HG03460 (cell line): ENCODE measurements at regions not wholly inside any gene's neighbourhood (a gene's known extent, or its start where the extent isn't known, plus 50 kb on each side); places are given as distances from the start of the nearest gene placed in this dataset.

Source experiments
- ATAC-seq: cut with Tn5 transposase; IDR thresholded peaks from one replicate; pipeline ENCODE4 v1.9.1; 2021; ENCODE audit not compliant: unreplicated experiment

DNA sequence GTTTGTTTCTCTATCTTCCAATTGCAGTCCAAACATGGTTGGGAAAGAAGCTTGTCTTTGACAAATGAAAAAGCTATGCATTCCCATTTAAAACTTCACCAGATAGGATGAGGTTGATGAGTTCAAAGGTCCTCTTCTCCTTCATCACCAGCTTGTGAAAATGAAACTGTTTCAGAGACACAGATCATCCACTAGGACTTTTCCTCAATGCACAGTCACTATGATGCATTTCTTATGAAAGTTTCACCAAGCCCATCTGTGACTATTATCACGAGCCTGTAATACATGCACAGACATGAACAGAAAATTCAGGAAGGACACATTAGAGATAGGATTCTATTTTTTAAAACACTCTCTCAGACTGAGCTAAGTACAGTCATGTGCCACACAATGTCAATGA is 644.4 kb downstream of the PLCL1 start:
- ATAC-seq = no peak

DNA sequence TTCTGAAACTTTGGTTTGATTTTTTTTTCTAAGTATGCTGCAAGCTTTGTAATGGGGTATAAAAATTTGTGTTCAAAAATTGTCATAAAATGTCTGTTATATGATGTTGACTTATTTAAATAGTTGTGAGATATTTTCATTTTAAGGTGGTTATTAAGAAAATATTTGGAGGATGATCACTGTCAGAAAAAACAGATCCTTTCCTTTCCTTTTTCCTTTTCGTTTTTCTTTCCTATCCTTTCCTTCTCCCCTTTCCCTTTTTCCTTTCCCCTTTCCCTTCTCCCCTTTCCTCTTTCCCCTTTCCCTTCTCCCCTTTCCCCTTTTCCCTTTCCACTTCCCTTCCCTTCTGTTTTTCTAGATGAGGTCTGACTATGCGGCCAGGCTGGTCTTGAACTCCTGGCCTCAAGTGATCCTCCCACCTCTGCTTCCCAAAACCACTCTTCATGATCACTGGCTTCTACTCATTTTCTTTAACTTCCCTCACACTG is 640.5 kb downstream of the PLCL1 start:
- ATAC-seq = no peak

DNA sequence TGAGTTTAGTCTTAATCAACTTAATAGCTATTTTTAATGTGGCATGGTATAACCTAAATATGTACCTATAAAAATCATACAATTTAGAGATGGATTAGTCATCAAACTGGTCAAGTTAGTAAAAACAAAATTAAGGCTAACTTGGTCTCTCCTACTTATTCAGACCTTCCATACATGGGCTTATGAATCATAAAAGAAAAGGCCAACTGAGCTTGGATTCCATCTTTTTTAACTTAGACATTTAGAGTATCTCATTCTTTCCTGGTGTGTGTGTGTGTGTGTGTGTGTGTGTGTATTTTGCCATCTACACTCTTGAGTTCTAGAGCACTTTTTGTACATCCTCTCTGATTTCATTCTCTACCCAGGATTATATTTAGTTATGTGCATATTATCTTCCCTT is 637.5 kb downstream of the PLCL1 start:
- ATAC-seq = no peak

DNA sequence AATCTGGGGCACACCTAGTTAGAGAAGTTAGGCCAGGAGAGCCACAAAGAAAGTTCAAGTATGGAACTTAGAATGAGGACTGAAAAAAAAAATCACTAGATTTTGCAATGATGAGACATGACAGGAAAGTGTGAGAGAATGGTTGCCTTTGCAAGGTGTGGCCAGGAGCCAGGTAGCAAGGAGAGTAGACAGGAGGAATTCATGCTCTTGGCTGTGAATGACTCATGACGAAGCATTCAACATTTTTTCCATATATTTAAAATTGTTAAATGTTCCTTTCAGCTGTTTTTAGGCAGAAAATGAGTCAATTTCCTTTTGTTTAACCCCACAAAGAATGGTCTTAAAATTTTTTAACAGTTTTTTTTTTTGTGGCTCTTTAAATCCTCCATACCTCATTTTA is 636.9 kb downstream of the PLCL1 start:
- ATAC-seq = no peak

DNA sequence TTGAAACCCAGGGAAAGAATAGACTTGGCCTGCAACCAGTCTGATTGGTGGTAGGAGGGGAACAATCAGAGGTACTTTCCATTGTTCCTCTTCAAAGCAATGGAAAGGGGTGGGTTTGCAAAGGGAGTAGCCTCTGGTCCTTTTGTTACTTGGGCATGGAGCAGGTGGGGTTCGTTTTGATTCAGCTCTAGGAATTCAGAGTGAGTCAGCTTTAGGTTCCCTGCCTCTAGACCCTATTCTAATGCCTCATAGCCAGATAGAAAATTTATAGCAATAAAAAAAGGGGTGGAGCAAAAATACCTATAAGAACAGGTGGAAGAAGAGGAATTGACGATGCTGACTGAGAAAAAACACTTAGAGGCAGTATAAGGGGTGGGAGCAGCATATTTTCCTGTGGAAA is 636.4 kb downstream of the PLCL1 start:
- no peak for ATAC-seq

DNA sequence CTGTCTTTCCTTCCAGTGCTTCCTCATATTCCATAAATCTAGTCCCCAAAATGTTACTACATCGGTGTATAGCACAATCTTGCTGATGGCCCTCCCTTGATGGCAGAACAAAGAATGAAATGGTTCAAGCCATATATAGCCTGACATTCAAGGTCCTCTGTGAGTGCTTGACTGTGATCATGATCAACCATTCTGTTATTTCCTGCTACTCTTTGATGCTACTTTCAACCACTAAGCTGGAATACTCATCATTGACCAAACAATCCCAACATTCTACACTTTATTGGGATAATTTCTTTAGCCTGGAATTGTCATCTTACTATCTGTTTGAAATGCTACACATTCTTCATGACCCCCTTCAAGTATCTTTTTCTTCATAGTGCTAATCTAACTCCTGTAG is 633.9 kb downstream of the PLCL1 start:
- ATAC-seq = no peak

DNA sequence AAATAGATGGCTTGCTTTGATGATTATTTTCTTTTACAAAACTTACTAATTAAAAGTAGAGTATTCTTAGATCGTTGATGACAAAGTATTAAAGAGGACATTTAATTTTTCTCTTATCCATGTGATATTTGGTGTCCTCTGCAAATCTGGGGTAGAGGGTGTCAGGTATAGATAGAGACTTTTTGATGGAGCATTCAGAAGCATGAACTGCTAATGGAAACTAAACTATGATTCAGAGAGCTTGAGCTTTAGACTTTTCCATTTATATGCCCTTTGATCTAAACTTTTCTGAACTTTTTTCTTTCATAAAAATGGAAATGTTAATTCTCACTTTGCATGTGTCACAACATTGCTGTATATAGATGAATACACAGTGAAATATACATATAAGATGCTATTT is 619.7 kb downstream of the PLCL1 start:
- ATAC-seq = no peak

DNA sequence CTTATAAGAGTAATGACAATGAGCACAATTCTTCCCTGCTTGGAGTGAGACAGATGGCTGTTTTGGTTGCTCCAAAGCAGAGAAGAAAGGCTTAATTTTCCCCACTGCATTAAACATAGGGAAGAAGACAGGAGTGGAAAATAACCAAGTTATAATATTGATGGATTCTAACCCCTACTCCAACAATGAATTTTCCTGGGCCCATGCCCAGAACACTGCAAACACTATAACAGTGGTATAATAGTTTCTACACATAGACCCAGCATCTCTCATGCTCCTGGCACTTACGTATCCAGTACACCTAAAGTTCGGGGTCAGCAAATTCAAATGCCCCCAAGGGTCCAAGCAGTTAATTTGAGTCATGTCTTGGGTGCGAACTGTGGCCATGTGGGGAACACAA is 613.4 kb downstream of the PLCL1 start:
- ATAC-seq = no peak

DNA sequence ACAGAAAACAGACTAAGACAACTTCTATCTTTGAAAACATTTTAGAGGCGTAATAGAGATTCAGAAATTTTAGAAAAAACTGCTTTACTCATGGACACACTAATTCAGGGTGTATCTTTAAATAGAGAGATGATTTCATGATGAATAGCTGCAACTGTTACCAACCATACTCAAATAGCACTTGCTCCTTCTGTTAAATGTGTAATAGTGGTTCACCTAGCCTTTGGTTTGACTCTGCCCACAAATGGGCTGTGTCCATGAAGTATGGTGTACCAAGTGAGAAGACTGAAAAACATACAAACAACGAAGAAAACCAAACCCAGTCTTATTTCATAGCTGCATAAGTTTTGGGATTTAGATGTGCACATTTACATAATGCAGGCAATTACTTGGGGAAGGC is 610.6 kb downstream of the PLCL1 start:
- no peak for ATAC-seq

DNA sequence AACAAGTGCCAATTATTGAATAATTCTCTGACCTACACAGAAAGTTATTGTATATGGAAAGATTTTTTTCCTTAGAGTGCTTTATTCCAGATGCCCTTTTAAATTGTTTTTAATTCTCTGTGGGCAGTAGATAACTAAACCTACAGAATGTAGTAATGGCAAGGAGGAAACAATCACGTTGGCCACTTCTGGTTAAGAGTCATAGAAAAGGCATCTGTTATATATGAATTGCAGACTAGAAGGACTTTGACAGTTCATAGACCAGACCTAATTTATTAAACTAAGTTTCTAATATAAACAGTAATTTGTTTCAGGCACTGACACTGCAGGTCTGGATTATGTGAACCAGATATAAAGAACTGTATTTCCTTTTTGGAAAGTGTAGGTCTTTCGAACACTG is 607.5 kb downstream of the PLCL1 start:
- no peak for ATAC-seq

DNA sequence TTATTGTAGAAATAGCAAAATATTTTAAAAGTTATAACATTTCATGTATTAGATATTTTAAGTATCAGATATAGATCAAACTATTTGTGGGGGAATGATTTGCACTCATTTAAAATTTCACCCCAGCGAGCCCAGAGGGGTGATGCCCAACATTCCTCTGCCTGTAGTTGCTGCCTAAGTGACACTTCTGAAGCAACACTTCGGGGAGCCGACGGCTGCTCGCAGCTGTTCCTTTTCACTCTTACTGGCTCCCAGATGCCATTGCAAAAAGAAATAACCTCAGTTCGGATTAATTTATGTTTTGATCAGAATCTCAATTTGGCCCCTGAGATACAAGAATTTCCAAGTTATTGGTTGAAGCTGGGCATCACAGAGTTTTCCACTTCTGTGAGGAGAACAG is 603.8 kb downstream of the PLCL1 start:
- ATAC-seq = no peak

DNA sequence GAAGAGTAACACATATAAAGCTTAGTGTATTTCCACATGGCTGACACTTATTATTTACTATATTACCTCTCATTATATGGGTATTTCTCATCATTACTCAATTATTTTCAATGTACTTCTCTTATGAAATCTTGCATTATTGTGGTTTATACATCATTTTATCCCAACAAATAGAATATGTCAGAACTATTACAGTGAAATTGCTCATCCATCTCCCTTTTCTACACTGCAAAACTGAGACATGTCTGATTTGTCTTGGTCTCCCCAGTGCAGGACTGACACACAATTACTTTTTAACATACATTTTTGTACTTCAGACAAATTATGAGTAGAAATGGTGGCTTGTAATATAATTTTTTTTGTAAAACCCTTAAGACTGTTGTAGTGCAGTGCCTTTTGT is 600.9 kb downstream of the PLCL1 start:
- no peak for ATAC-seq

DNA sequence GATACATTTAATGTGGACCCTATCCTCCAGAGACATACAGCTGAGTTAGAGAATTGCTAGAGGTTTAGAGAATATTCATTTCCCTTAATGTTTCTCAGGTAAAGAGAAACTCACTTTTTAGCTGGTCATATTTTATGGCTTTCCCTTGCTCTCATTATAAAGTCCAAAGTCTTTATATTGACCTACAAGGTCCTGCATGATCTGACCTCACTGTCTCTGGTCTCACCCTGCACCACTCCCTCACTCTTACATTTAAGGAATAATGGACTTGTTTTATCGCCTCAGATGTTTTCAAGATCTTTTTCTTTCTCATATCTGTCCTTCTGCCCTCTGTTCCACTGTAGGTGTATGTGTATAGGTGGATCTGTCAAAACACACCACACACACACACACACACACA is 597.3 kb downstream of the PLCL1 start:
- ATAC-seq = no peak

DNA sequence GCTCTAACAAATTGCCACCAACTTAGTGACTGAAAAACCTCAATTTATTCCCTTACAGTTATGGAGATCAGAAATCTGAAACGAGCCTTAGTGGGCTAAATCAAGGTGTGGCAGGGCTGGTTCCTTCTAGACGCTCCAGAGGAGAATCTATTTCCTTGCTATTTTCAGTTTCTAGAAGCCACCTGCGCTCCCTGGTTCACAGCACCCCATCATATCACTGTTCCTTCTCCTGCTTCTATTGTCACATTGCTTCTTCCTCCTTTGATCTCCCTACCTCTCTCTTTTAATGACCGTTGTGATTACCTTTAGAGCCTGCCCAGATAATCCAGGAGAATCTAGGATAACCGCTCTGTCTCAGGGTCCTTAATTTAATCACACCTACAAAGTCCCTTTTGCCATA is 596.6 kb downstream of the PLCL1 start:
- ATAC-seq = no peak

DNA sequence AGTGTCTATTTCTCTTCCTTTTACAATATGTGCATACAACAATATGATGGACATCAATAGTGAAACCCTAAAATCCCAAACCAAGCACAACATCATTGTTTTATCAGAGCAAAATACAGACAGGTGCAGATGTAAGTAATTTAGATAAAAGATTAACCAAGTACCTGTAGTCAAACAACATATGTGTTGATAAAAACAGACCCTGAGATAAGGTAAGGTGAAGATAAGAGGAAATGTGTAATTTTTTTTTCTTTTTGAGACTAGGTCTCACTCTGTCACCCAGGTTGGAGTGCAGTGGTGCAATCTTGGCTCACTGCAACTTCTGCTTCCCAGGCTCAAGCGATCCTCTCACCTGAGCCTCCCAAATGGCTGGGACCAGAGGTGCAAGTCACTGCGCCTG is 589.8 kb downstream of the PLCL1 start:
- no peak for ATAC-seq

DNA sequence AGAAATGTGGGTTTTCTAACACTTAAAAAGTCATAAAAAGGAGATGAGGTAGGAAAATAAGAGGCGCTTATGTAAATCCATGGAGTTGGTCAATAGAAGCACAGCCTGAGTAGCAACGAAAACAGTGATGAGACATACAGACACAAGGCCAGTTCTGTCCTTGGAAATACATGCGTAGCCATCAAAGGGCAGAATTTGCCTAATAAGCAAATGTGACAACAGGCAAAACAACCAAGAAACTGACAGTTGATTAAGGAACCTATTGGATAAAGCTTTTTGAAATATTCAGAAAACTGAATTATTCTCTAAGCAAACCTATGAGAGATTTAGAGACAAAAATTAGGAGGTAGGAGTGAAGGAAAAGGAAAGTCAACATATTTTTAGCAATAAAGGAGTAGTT is 586.3 kb downstream of the PLCL1 start:
- ATAC-seq = no peak

DNA sequence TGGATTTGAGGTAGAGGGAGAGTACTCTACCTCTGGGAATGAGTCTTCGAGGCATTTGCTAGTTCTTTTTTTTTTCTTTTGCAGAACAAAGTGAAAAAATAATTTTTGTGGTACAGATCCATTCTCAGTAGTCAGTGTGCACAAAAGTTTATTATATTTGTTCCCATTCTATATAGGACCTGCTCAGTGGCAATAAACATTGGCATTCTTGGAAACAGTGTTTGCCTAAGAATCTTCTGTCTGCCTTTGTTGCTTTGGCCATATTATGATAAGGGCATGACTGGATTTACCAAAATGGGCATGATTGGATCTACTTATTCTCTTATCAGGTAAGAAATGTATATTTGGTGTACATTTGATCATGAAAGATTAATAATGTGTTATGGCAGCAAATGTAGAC is 583.3 kb downstream of the PLCL1 start:
- ATAC-seq = no peak

DNA sequence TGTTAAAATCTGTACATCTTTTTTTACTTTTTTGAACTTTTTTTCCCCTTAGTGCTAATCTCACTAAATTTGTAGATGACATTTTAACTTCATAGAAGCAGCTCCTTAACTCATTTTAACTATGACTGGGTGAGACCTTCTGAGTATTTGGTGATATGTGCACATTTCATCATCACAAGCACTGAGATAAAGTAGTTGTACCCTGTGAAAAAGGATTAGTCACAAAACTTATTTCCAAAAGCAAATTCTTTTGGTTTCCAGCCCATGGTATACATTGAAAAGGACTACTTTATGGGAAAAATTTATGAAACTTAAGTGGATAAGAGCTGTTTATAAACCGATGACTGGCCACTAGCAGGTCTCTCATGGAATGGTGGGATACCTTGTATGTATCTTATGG is 581.5 kb downstream of the PLCL1 start:
- ATAC-seq = no peak

DNA sequence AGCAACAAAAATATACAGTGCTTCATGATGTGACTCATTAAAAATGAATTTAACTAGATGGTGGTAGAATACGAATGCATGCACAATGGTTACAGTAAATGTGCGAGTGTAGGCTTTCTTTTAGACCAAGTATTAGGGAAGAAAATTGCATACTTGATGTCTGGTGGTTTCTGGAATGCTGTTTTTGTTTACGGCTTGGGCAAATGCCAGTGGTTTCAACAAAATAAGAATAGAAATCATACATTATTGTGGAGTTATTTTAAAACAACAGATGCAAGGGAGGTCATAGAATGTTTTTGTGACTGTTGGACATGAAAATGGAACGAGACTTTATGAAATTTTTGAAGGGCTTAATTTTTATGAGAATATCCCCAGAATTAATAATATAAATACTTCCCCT is 580.9 kb downstream of the PLCL1 start:
- no peak for ATAC-seq

DNA sequence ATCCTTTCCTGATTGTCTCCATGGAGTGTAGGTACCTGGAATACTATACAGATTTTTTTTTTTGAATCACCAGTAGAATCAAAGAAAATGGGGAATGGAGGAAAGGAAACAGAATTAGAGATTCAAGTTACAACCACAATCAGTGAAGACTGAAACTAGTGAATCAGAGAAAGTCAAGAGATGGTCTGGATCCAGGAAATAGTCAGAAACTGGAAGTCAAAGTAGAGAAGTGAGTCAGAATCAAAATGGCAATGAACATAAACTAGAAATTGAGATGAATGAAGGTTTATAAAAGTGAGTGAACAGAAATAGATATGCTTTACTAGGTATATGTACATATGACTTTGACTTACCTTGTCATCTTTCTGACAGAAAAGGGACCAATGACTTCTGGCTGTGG is 579.0 kb downstream of the PLCL1 start:
- no peak for ATAC-seq

DNA sequence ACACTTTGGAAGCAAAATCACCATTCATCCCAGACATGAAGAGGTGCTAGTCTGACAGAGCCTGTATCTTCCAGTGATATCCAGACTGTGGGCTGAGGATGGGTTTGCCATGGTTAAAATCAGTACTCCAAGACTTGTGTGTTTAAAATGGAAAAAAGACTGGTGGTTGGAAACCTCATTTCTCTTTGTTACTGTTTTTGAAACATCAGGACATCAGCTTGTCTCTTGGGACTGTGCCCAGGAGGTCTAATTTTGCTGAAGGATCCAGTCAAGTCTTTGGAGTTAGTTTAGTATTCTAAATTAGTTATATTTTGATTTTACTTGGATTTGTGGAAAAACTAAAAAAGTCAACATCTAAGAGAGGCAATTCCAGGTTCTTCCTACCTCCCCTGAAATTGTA is 578.4 kb downstream of the PLCL1 start:
- no peak for ATAC-seq

DNA sequence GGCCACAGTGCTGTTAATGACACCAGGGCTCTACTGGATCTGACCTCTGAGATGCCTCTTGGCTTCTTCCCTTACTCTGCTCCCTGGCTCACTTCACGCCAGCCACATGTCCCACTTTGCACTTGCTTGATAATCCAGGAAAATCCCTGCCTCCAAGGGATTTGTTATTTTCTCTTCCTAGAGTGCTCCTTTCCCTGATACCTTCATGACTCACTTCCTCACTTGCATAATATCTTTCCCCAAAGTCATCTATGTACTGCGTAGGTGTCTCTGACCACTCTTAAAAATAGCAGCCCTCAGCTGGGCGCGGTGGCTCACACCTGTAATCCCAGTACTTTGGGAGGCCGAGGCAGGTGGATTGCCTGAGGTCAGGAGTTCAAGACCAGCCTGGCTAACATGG is 572.3 kb downstream of the PLCL1 start:
- no peak for ATAC-seq

DNA sequence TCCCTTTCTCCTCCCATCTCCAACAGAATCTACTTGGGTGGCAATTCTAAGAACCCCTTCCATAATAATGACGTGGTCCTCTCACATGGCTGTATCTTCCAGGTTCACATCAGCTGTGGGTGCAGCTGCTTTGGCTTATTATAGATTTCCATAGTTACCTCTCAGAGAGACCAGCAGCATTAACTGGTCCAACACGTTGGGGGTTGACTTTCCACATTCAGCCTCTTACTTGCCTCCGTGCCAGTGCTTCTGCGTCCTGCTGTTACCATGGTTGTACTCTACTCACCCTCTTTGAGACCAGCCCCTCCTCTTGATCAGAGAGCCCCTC is 570.7 kb downstream of the PLCL1 start:
- no peak for ATAC-seq

DNA sequence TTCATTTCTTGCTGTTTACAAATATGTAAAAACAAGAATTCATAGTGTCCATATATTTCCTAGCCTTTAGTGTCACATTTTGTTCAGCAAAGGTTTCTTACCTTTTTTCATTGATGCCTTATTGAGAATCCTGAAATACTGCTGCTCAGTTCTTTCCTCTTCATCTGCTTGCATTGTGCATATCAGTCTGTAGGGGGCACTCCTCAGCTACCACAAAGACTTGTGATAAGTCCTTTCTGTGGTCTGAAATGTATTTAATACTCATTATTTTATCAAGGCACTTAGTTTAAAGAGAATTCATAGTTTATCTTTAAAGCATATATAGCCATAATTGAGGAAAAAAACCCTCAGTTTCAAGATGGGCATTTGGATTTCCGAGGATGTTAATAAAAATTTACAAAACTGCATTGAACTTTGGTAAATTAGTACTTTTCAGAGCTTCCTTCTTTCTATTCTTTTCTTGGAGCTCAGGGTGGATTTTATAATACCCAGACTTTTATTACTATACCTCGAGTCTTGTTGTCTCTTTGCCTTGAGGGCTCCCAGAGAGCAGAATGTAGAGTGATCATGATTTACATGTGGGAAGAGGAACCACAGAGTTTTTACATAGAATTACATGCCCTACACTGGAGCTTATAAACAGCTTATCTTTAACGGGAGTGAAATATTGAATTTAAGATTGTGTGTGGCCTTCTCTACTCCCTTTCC is 570.1 kb downstream of the PLCL1 start:
- no peak for ATAC-seq
